ENCODE measurements at regions not wholly inside any gene's neighbourhood (a gene's known extent, or its start where the extent isn't known, plus 50 kb on each side); places are given as distances from the start of the nearest gene placed in this dataset.

- TF ChIP-seq EZH2 (IDR thresholded peaks at IDR 0.05; ENCODE audit: borderline replicate concordance, low read length) = no peak
- TF ChIP-seq, protein P1, sequence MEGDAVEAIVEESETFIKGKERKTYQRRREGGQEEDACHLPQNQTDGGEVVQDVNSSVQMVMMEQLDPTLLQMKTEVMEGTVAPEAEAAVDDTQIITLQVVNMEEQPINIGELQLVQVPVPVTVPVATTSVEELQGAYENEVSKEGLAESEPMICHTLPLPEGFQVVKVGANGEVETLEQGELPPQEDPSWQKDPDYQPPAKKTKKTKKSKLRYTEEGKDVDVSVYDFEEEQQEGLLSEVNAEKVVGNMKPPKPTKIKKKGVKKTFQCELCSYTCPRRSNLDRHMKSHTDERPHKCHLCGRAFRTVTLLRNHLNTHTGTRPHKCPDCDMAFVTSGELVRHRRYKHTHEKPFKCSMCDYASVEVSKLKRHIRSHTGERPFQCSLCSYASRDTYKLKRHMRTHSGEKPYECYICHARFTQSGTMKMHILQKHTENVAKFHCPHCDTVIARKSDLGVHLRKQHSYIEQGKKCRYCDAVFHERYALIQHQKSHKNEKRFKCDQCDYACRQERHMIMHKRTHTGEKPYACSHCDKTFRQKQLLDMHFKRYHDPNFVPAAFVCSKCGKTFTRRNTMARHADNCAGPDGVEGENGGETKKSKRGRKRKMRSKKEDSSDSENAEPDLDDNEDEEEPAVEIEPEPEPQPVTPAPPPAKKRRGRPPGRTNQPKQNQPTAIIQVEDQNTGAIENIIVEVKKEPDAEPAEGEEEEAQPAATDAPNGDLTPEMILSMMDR (IDR thresholded peaks at IDR 0.05; ENCODE audit: low read length) = no peak
Observed at GRCh38 chr2:215609089-215610032, 173.5 kb upstream of the FN1 start.
